GM21619 (cell line): ENCODE measurements at regions not wholly inside any gene's neighbourhood (a gene's known extent, or its start where the extent isn't known, plus 50 kb on each side); places are given as distances from the start of the nearest gene placed in this dataset.
"Not testable (repeated sequence)": the region's sequence is repeated elsewhere in the genome, so short reads cannot be mapped to it uniquely, and the experiment has no call there.

Experiments
- ATAC-seq: cut with Tn5 transposase; IDR thresholded peaks from one replicate; pipeline ENCODE4 v1.9.1; 2021; ENCODE audit not compliant: unreplicated experiment

GRCh38 chr6:4341078-4341797 is 205.9 kb upstream of the ECI2 start:
- no peak for ATAC-seq

- ATAC-seq, result no peak
Measured at GRCh38 chr6:4340544-4340943, 205.2 kb upstream of the ECI2 start.

GRCh38 chr6:4338884-4339283 is 203.5 kb upstream of the ECI2 start:
- no peak for ATAC-seq

DNA sequence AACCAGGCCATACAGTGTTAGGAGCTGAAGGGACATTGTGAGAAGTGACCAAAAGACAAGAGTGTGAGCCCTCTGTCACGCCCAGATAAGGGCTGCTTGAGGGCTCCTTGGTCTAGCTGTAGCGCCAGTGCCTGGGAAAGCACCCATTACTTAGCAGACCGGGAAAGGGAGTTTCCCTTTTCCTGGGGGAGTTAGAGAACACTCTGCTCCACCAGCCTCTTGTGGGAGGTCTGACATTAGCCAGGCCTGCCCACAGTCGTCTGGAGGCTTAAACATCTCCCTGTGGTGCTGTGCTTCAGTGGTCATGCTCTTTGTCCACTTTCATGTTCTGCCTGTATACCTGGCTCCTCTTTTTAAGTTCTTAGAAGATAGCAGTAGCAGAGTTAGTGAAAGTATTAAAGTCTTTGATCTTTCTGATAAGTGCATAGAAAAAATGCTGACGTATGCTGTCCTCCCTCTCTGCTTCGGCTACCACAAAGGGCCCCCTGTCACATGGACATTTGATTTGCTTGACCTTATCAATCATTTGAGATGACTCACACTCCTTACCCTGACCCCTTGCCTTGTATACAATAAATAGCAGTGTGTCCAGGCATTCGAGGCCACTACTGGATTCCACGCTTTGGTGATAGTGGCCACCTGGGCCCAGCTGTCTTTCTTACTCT is 201.5 kb upstream of the ECI2 start:
- ATAC-seq, result no peak

DNA sequence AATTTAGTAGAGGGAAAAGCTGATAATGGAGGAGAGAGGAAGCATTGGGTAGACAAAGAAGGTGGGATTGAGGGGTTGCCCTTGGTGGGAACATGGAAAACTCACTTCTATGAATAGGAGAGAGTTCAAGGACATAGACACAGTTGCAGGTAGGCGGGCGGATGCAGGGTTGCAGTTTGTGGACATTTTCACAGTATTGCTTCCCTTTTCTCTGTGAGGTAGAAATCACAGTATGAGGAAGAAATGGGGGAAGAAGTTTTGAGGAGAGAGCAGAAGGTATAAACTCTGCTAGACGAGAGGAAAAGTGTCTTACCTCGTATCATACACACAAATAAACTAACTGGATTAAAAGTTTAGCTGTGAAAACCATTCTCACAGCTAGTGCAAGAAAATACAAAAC is 200.7 kb upstream of the ECI2 start:
- ATAC-seq, result no peak

- not testable (repeated sequence) for ATAC-seq
Measured at GRCh38 chr6:4334158-4334740, 198.9 kb upstream of the ECI2 start.

- no peak for ATAC-seq
Measured at GRCh38 chr6:4327841-4328240, 192.5 kb upstream of the ECI2 start.

- no peak for ATAC-seq
Measured at GRCh38 chr6:4324746-4325145, 189.4 kb upstream of the ECI2 start.

- no peak for ATAC-seq
Measured at GRCh38 chr6:4323322-4323721, 187.9 kb upstream of the ECI2 start.

- no peak for ATAC-seq
Measured at GRCh38 chr6:4322846-4323309, 187.5 kb upstream of the ECI2 start.

DNA sequence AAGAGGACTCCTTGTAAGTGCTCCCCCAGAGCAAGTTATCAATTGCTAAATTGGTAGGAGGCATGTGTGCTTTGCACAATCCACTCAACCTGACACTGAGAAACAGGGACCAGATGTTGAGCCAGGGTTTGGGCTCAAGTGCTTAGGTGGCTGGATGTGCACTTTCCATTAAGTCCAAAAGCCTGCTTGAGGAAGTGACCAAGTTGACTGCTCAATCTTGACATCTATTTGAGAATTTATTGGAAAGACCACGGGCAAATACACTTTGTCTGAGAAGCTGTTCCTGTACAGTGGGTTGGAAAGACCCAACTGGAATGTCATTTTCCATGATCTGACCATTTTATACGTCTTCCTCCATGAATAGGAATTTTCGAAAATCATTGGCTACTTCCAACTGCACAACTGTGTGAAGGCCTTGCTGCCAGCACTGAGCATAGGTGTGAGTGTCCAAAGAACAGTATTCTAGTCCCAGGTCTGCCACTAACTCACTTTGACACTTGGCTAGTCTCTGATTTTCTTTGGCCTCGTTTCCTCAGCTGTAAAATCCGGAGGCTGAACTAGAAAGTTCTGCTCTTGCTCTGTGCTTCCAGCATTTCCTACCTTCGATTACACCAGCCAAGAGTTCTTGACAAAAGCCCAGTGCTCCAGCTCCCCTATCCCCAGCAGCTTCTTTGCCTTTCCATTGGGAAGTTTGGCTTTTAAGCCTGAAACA is 186.9 kb upstream of the ECI2 start:
- no peak for ATAC-seq

GRCh38 chr6:4320860-4321259 is 185.5 kb upstream of the ECI2 start:
- ATAC-seq, result no peak

DNA sequence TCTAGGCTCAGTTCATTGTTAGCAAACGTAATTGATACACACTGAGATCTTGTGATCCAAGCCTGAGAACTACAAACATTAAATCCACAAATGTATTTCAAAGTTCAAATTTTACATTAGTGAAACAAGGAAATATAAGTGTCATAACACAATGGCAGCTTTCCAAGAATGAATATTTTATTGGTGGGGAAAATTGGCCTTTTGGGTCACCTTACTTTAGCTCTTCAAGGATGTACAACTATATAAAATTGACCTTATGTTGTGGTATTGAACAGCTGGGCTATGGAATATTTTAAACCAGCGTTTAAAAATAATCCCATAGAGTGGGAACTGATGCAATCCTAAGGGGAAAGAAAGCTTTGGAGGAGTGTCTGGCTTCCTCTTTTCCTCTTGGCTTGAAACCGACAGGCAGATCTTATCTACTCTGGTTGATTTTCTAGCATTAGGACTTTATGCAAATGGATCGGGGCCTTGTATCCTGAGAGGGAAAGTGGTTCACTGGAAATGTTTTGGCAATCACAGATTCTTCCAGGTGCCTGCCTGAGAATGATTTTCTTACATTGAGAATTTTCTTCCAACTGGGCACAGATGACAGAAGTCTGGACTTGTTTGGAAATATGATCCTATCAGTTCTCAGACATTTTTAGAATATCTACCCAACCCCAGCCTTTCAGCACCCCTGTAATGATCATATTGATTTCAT is 184.8 kb upstream of the ECI2 start:
- no peak for ATAC-seq

GRCh38 chr6:4318321-4318720 is 182.9 kb upstream of the ECI2 start:
- ATAC-seq, result no peak

GRCh38 chr6:4316867-4317400 is 181.6 kb upstream of the ECI2 start:
- ATAC-seq, result no peak

DNA sequence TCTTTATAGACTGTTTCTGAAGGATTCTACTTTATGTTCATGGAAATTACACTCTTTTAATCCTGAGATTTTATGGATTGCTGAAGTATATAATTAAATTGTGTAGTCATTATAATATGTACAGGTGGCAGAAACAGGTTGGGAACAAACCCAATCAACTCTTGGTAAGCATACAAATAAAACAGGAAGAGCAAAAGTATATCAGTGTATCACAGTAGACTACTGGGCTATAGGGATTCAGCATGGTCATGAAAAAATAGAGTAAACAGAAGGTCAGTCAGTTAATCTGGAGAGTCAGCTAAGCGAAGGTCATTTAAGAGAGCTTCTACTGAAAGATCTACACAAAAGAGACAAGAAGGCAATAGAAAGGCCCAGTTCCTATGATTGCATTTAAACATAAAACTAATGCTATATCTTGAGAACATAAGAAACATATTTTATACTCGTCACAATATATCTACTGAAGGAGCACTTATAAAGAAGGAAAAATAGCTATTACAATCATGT is 178.9 kb upstream of the ECI2 start:
- no peak for ATAC-seq

DNA sequence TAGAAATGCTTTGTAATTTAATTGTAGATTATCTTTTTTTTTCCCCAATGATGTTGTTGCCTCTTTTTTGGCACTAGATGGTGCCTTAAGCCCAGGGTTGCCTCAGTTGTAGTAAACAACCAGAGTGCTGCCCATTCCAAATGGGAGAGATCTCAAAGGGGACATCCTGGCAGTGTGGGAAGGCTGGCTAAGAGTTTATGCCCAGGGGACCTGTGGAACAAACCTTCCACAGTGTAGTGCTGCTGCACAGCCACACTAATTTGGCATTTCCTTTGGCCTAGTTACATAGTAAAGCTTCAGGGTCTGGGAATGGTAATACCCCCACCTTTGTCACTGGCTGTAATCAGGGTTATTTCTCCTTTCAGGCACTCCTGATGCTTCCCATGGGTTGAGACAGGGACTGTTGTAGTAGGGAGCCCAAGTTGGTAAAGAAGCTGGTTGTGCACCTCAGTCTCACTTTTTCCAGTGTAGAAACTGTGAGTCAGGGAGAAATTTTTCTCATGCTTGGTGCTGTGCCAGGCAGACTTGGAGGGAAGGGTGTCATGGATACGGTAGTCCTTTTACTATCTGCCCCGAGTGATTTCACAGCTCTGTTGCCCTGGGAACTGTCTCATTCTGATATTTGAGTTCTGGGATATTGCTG is 177.8 kb upstream of the ECI2 start:
- ATAC-seq, result no peak

- no peak for ATAC-seq
Measured at GRCh38 chr6:4311976-4312860, 176.8 kb upstream of the ECI2 start.

- no peak for ATAC-seq
Measured at GRCh38 chr6:4309540-4309939, 174.2 kb upstream of the ECI2 start.
